ENCODE measurements at regions not wholly inside any gene's neighbourhood (a gene's known extent, or its start where the extent isn't known, plus 50 kb on each side); places are given as distances from the start of the nearest gene placed in this dataset.

DNA sequence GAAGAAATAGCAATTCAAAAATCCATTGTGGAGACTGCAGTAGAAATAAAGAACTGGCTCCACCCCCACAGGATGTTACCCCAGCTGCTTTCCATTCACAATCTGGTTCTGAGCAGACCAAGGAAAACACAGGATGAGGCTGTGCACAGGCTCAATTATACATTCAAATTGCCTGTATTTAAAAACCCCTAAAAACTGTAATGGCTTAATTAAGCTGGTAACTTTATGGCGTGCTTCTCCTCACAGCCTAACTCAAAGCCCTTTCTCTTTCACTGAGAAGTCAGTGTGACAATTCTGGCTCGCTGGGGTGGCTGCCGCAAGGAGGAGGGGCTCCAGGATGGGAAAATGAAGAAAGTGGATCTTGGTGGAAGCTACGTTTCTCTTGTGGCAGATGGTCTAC lies 1191.1 kb downstream of the SORCS1 start:
- TF ChIP-seq, protein P1, sequence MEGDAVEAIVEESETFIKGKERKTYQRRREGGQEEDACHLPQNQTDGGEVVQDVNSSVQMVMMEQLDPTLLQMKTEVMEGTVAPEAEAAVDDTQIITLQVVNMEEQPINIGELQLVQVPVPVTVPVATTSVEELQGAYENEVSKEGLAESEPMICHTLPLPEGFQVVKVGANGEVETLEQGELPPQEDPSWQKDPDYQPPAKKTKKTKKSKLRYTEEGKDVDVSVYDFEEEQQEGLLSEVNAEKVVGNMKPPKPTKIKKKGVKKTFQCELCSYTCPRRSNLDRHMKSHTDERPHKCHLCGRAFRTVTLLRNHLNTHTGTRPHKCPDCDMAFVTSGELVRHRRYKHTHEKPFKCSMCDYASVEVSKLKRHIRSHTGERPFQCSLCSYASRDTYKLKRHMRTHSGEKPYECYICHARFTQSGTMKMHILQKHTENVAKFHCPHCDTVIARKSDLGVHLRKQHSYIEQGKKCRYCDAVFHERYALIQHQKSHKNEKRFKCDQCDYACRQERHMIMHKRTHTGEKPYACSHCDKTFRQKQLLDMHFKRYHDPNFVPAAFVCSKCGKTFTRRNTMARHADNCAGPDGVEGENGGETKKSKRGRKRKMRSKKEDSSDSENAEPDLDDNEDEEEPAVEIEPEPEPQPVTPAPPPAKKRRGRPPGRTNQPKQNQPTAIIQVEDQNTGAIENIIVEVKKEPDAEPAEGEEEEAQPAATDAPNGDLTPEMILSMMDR (IDR thresholded peaks at IDR 0.05), result no peak
- Histone ChIP-seq H3K9me3 (no peaks in the 10 kb centered on the region), H3K27me3 (no peaks in the 10 kb centered on the region), H3K4me3 (no peak overlapping the region), H3K36me3 (no peaks in the 10 kb centered on the region), H3K4me1 (no peaks in the 10 kb centered on the region), H3K27ac (no peak overlapping the region)
- ATAC-seq (no peak), FAIRE-seq (no peak), DNase-seq (no peak)
- intact Hi-C loops (cut with DNase I), result no loop called here
- WGBS, 2 donors, result 66 to 69% methylated on average over 4 of the region's 4 CpGs

GRCh38 chr10:105971460-105971859 lies 1193.0 kb downstream of the SORCS1 start:
- no peaks in the 10 kb centered on the region for H3K27me3 ChIP-seq
- H3K9me3 ChIP-seq, result no peaks in the 10 kb centered on the region
- TF ChIP-seq, protein P1 (IDR thresholded peaks at IDR 0.05), result no peak
- DNase-seq (no peak), ATAC-seq (no peak), FAIRE-seq (no peak)
- H3K4me1 ChIP-seq, result no peaks in the 10 kb centered on the region
- no peak overlapping the region for H3K4me3 ChIP-seq
- H3K36me3 ChIP-seq, result no peaks in the 10 kb centered on the region
- 54 to 79% methylated on average over 2 of the region's 2 CpGs for WGBS, 2 donors
- no peak overlapping the region for H3K27ac ChIP-seq
- intact Hi-C loops (cut with DNase I), result no loop called here

- ATAC-seq (no peak), FAIRE-seq (no peak), DNase-seq (no peak)
- Histone ChIP-seq H3K4me1 (no peaks in the 10 kb centered on the region), H3K27me3 (no peaks in the 10 kb centered on the region), H3K27ac (no peak overlapping the region), H3K4me3 (no peak overlapping the region), H3K9me3 (no peaks in the 10 kb centered on the region), H3K36me3 (no peaks in the 10 kb centered on the region)
- intact Hi-C loops (cut with DNase I), result no loop called here
- WGBS, 2 donors, result 81 to 85% methylated on average over 12 of the region's 12 CpGs
- TF ChIP-seq, protein P1 (IDR thresholded peaks at IDR 0.05), result no peak
Observed at GRCh38 chr10:105969884-105970377, 1194.6 kb downstream of the SORCS1 start.

GRCh38 chr10:105968666-105969065 lies 1195.8 kb downstream of the SORCS1 start:
- WGBS, 2 donors, result 70 to 86% methylated on average over 3 of the region's 3 CpGs
- TF ChIP-seq, protein P1 (IDR thresholded peaks at IDR 0.05), result no peak

DNA sequence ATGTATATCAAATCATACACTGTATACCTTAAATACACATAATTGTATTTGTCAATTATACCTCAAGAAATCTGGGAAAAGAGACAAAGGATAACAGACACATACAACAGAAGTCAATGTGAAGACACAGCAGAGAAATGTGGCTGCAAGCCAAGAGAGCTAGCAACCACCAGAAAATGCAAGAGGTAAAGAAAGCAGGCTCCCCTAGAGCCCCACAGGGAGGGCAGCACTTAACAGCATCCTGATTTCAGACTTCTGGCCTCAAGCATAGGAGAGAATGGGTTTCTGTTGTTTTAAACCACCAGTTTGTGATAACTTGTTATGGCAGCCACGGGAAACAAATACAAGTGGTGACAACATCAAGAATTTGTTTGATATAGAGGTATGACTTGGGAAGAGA lies 1197.2 kb downstream of the SORCS1 start:
- WGBS, 2 donors, result 77 to 79% methylated on average over 1 of the region's 1 CpG
- no peak overlapping the region for H3K4me3 ChIP-seq
- ATAC-seq (no peak), DNase-seq (no peak), FAIRE-seq (no peak)
- no peaks in the 10 kb centered on the region for H3K4me1 ChIP-seq
- H3K27ac ChIP-seq, result no peak overlapping the region
- H3K36me3 ChIP-seq, result no peaks in the 10 kb centered on the region
- no peaks in the 10 kb centered on the region for H3K9me3 ChIP-seq
- intact Hi-C loops (cut with DNase I), result no loop called here
- TF ChIP-seq, protein P1 (IDR thresholded peaks at IDR 0.05), result no peak
- H3K27me3 ChIP-seq, result no peaks in the 10 kb centered on the region

More at GRCh38 chr10:105968666-105969065, 1195.8 kb downstream of the SORCS1 start:
- H3K9me3 ChIP-seq, result no peaks in the 10 kb centered on the region
- intact Hi-C loops (cut with DNase I), result no loop called here
- H3K27ac ChIP-seq, result no peak overlapping the region
- no peaks in the 10 kb centered on the region for H3K36me3 ChIP-seq
- ATAC-seq, result no peak
- DNase-seq, result no peak
- H3K4me3 ChIP-seq, result no peak overlapping the region
- H3K4me1 ChIP-seq, result no peaks in the 10 kb centered on the region
- FAIRE-seq, result no peak
- H3K27me3 ChIP-seq, result no peaks in the 10 kb centered on the region
